Endothelial cell of umbilical vein (primary cell): ENCODE measurements at regions not wholly inside any gene's neighbourhood (a gene's known extent, or its start where the extent isn't known, plus 50 kb on each side); places are given as distances from the start of the nearest gene placed in this dataset.

ENCODE experiments used
- BruUV-seq: library from RNA; stranded (reverse); fragments of 400-500 nt; replicated peaks from 2 replicates; lab custom pipeline; 2021; lab: Mats Ljungman, UMichigan
- CTCF ChIA-PET: fragments of 300-600, 350-600 bp; sonication (Branson Sonifier 250); formaldehyde crosslinking; loops from one replicate; lab custom pipeline; 2021; ENCODE audit warnings: antibody characterized with exemption, inconsistent platforms; lab: Charles Lee
- POLR2A ChIA-PET: fragments of 300-600, 350-600 bp; sonication (Branson Sonifier 250); formaldehyde crosslinking; loops from one replicate; lab custom pipeline; 2021; ENCODE audit warnings: antibody characterized with exemption, inconsistent platforms; lab: Charles Lee
- DNase-seq: peaks from one replicate; pipeline ENCODE4 v3.0.0-alpha.2; 2011; ENCODE audit warnings: low read depth, low spot score
- FAIRE-seq: peaks from 2 replicates; lab custom pipeline; 2011; peaks lifted over from hg19 to GRCh38; lab: Jason Lieb, UNC
- H2AFZ ChIP-seq: 2 replicates; pipeline ENCODE4 v1.6.0; 2012; ENCODE audit warnings: low read depth, low read length, control low read depth, inconsistent platforms
- H3K27ac ChIP-seq: 2 replicates; pipeline ENCODE4 v1.5.1; 2011; ENCODE audit warnings: low read depth, mild to moderate bottlenecking, control low read depth, low read length, moderate library complexity; ENCODE audit not compliant: insufficient read depth
- H3K27me3 ChIP-seq, 2 experiments: 2 replicates each; pipeline versions ENCODE4 v1.6.0 to v1.6.1; 2011; ENCODE audit warnings: low read length in 2 of 2, mixed read lengths in 1 of 2; ENCODE audit not compliant: control insufficient read depth in 2 of 2, insufficient read depth in 2 of 2
- H3K36me3 ChIP-seq, 2 experiments: 2 replicates in 1 of 2; 3 replicates in 1 of 2; pipeline ENCODE4 v1.5.1; 2011; ENCODE audit warnings: low read length in 2 of 2, mild to moderate bottlenecking in 1 of 2, moderate library complexity in 1 of 2; ENCODE audit not compliant: control insufficient read depth in 2 of 2, insufficient read depth in 2 of 2; ENCODE audit errors: extremely low read depth in 1 of 2
- H3K4me1 ChIP-seq: 3 replicates; pipeline ENCODE4 v1.5.1; 2011; ENCODE audit warnings: mild to moderate bottlenecking, low read length; ENCODE audit not compliant: control insufficient read depth, insufficient read depth; ENCODE audit errors: extremely low read depth
- H3K4me2 ChIP-seq: 2 replicates; pipeline ENCODE4 v1.6.1; 2011; ENCODE audit warnings: low read length, control low read depth, mixed read lengths; ENCODE audit not compliant: insufficient read depth
- H3K4me3 ChIP-seq, 3 experiments: fragments of 200-600 bp in 1 of 3; sonication (generic), shearing (Covaris generic) in 1 of 3; replicated peaks in 1 of 3; 2 replicates each; pipeline ENCODE4 v1.5.1; 2011 to 2016; ENCODE audit warnings: control low read depth in 3 of 3, low read length in 3 of 3, mild to moderate bottlenecking in 2 of 3, inconsistent platforms in 1 of 3, low read depth in 1 of 3, moderate library complexity in 1 of 3; ENCODE audit not compliant: insufficient read depth in 1 of 3
- H3K79me2 ChIP-seq: 2 replicates; pipeline ENCODE4 v1.6.0; 2012; ENCODE audit warnings: low read length, inconsistent platforms; ENCODE audit not compliant: control insufficient read depth, insufficient read depth
- H3K9ac ChIP-seq: replicated peaks from 2 replicates; pipeline ENCODE3; 2011; ENCODE audit warnings: low read length, control low read depth; ENCODE audit not compliant: insufficient read depth; ENCODE audit errors: extremely low read depth
- H3K9me1 ChIP-seq: replicated peaks from 3 replicates; pipeline ENCODE4 v1.6.0; 2011; ENCODE audit warnings: mild to moderate bottlenecking, low read length; ENCODE audit not compliant: control insufficient read depth, insufficient read depth; ENCODE audit errors: extremely low read depth
- H3K9me3 ChIP-seq: replicated peaks from 2 replicates; pipeline ENCODE4 v1.5.1; 2012; ENCODE audit warnings: low read length, inconsistent platforms; ENCODE audit not compliant: control insufficient read depth, insufficient read depth
- H4K20me1 ChIP-seq: replicated peaks from 2 replicates; pipeline ENCODE3; 2011; ENCODE audit warnings: mild to moderate bottlenecking, low read length; ENCODE audit not compliant: control insufficient read depth, insufficient read depth; ENCODE audit errors: extremely low read depth
- CTCF ChIP-seq, 2 donors: IDR thresholded peaks; 1 replicate in 1 of 2; 2 replicates in 1 of 2; pipeline ENCODE4 v1.5.1; 2011; ENCODE audit warnings: low read length in 2 of 2, mild to moderate bottlenecking in 2 of 2, moderate library complexity in 2 of 2, control low read depth in 1 of 2, inconsistent platforms in 1 of 2, low read depth in 1 of 2; ENCODE audit not compliant: insufficient read depth in 1 of 2; ENCODE audit errors: extremely low read depth in 1 of 2
- EZH2 ChIP-seq: IDR thresholded peaks from 2 replicates; pipeline ENCODE4 v1.6.1; 2012; ENCODE audit warnings: borderline replicate concordance, low read depth, mild to moderate bottlenecking, moderate library complexity, low read length, inconsistent platforms; ENCODE audit not compliant: severe bottlenecking
- FOS ChIP-seq: IDR thresholded peaks from 2 replicates; pipeline ENCODE4 v1.6.1; 2011; ENCODE audit warnings: mild to moderate bottlenecking, low read length, moderate library complexity, borderline replicate concordance; ENCODE audit not compliant: insufficient read depth
- GATA2 ChIP-seq: IDR thresholded peaks from 2 replicates; pipeline ENCODE4 v1.7.0; 2011; ENCODE audit warnings: low read depth, mild to moderate bottlenecking, moderate library complexity, mixed read lengths, low read length; ENCODE audit not compliant: insufficient read length, insufficient read depth
- JUN ChIP-seq: IDR thresholded peaks from 2 replicates; pipeline ENCODE4 v1.6.1; 2011; ENCODE audit warnings: borderline replicate concordance, low read depth; ENCODE audit not compliant: insufficient read length, insufficient read depth
- MYC ChIP-seq: IDR thresholded peaks from one replicate; pipeline ENCODE4 v1.6.1; 2011; ENCODE audit warnings: mild to moderate bottlenecking, low read depth, low read length
- POLR2A ChIP-seq: IDR thresholded peaks from 2 replicates; pipeline ENCODE4 v1.6.1; 2012; ENCODE audit warnings: low read depth, mild to moderate bottlenecking, control low read depth, low read length
- POLR2AphosphoS5 ChIP-seq: IDR thresholded peaks from 2 replicates; pipeline ENCODE4 v1.6.1; 2012; ENCODE audit warnings: low read depth, mild to moderate bottlenecking, control low read depth, low read length, moderate library complexity; ENCODE audit not compliant: insufficient read depth
- dilution Hi-C: fragments of 300-500 bp; cut with MboI; formaldehyde crosslinking; loops from one replicate; pipeline ENCODE4 v1.15.0; 2019; ENCODE audit warnings: low sequenced_read_pairs; ENCODE audit not compliant: extremely low pct_ligation_motif_present
- intact Hi-C: fragments of 100-400 bp; cut with micrococcal nuclease; formaldehyde crosslinking; loops from one replicate; pipeline ENCODE4 v1.10.0; 2022
- TF ChIP-seq, protein P1 (sequence below): IDR thresholded peaks from 2 replicates; pipeline ENCODE4 v1.6.1; 2011; ENCODE audit not compliant: insufficient read depth, insufficient read length

DNA sequence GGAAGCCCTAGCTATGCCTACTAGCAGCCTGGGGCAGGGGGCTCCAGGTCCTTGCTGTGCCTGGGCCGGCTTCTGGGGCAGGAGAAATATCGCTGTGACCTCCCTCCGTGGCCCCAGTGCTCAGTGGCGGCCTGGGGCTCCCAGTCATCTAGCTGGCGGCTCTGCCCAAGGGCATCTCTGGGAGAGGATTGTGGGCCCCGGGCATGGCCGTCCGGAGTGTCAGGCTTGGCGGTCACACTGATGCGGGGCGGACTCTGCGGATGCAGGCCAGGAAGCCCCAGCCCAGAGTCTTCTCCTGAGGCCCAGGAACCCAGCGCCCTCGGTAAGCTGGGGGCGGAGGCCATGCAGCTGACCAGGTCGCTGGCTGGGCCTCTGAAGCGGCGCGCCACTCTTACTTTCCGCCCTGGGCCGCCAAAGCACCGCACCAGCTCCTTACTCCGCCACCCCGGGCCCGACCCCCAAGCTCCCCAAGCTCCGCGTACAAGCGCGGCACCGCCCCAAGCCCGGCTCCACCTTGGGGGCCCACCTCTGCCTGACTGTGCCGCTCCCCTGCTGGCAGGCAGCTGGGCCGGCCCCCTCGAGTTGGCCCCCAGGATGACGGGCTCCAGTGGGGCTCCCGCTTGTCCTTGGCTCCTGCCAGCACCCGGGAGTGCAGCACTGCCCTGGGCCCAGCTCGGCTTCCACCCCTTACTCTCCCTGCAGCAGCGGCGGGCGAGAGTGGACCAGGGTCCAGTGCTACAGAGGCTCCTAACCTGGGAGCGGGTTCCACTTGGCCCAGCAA lies 720.0 kb downstream of the PCDH18 start:
- Histone ChIP-seq H4K20me1 (no peaks in the 10 kb centered on the region), H2AFZ (no peak overlapping the region), H3K4me3 (no peak overlapping the region), H3K79me2 (no peaks in the 10 kb centered on the region), H3K4me1 (no peaks in the 10 kb centered on the region), H3K9me1 (no peaks in the 10 kb centered on the region), H3K9ac (no peak overlapping the region), H3K4me2 (no peak overlapping the region), H3K9me3 (no peaks in the 10 kb centered on the region), H3K27me3 (no peaks in the 10 kb centered on the region), H3K36me3 (no peaks in the 10 kb centered on the region), H3K27ac (no peak overlapping the region)
- ChIA-PET CTCF (no interaction called here), POLR2A (no interaction called here)
- no peak for DNase-seq
- dilution Hi-C loops = no loop called here
- BruUV-seq = no TSS peak
- TF ChIP-seq CTCF (IDR thresholded peaks at IDR 0.05; ENCODE audit: extremely low read depth in 1 of 2, insufficient read depth in 1 of 2, low read depth in 1 of 2, low read length in 2 of 2) (no peak), POLR2A (no peak), JUN (no peak), FOS (no peak), GATA2 (no peak), EZH2 (no peak), POLR2AphosphoS5 (no peak), MYC (no peak)
- TF ChIP-seq, protein P1, sequence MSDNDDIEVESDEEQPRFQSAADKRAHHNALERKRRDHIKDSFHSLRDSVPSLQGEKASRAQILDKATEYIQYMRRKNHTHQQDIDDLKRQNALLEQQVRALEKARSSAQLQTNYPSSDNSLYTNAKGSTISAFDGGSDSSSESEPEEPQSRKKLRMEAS = no peak
- FAIRE-seq = no peak
- intact Hi-C loops = no loop called here
